NCI-H2196 treated with DMSO at 0.1 percent for 48 hours (cell line): ENCODE measurements at regions not wholly inside any gene's neighbourhood (a gene's known extent, or its start where the extent isn't known, plus 50 kb on each side); places are given as distances from the start of the nearest gene placed in this dataset.
"Not testable (repeated sequence)": the region's sequence is repeated elsewhere in the genome, so short reads cannot be mapped to it uniquely, and the experiment has no call there.

Experiments
- DNase-seq: peaks from one replicate; lab custom pipeline; 2025; ENCODE audit not compliant: unreplicated experiment; lab: John Stamatoyannopoulos, UW

GRCh38 chr3:192968901-192969300 lies 51.2 kb upstream of the MB21D2 start:
- DNase-seq: not testable (repeated sequence)

- DNase-seq: no peak
These were observed 63.0 kb upstream of the MB21D2 start for GRCh38 chr3:192980632-192981031.

- DNase-seq: no peak
These were observed 68.7 kb upstream of the MB21D2 start for GRCh38 chr3:192986379-192986778.

GRCh38 chr3:192991356-192991755 lies 73.7 kb upstream of the MB21D2 start:
- no peak for DNase-seq

- no peak for DNase-seq
These were observed 74.7 kb upstream of the MB21D2 start for GRCh38 chr3:192992361-192992760.

- no peak for DNase-seq
These were observed 75.8 kb upstream of the MB21D2 start for GRCh38 chr3:192993411-192993810.

GRCh38 chr3:193001113-193001512 lies 83.5 kb upstream of the MB21D2 start:
- DNase-seq: not testable (repeated sequence)

GRCh38 chr3:193003624-193004023 lies 86.0 kb upstream of the MB21D2 start:
- not testable (repeated sequence) for DNase-seq

GRCh38 chr3:193008654-193009053 lies 91.0 kb upstream of the MB21D2 start:
- DNase-seq: no peak

GRCh38 chr3:193010191-193010590 lies 92.5 kb upstream of the MB21D2 start:
- DNase-seq: peak; percentile 48

GRCh38 chr3:193011958-193012357 lies 94.3 kb upstream of the MB21D2 start:
- no peak for DNase-seq

- peak; percentile 98 for DNase-seq
These were observed 97.2 kb upstream of the MB21D2 start for GRCh38 chr3:193014902-193015301.

GRCh38 chr3:193016437-193016901 lies 98.8 kb upstream of the MB21D2 start:
- DNase-seq: peak; percentile 95

- DNase-seq: no peak
These were observed 103.9 kb upstream of the MB21D2 start for GRCh38 chr3:193021506-193022010.

- no peak for DNase-seq
These were observed 105.6 kb upstream of the MB21D2 start for GRCh38 chr3:193023218-193023617.

GRCh38 chr3:193028258-193028657 lies 110.6 kb upstream of the MB21D2 start:
- DNase-seq: no peak

GRCh38 chr3:193029800-193030199 lies 112.1 kb upstream of the MB21D2 start:
- DNase-seq: peak; percentile 79

- peak; percentile 75 for DNase-seq
These were observed 112.6 kb upstream of the MB21D2 start for GRCh38 chr3:193030276-193030675.

GRCh38 chr3:193031911-193032310 lies 114.3 kb upstream of the MB21D2 start:
- no peak for DNase-seq

- no peak for DNase-seq
These were observed 115.6 kb upstream of the MB21D2 start for GRCh38 chr3:193033226-193033780.

- DNase-seq: not testable (repeated sequence)
These were observed 120.2 kb upstream of the MB21D2 start for GRCh38 chr3:193037828-193038227.

GRCh38 chr3:193039058-193039457 lies 121.4 kb upstream of the MB21D2 start:
- no peak for DNase-seq
